ENCODE measurements at regions not wholly inside any gene's neighbourhood (a gene's known extent, or its start where the extent isn't known, plus 50 kb on each side); places are given as distances from the start of the nearest gene placed in this dataset.

- TF ChIP-seq NUFIP1 (IDR thresholded peaks at IDR 0.05; ENCODE audit: partially characterized antibody) (no peak), TEAD1 (CRISPR knock-in tag; IDR thresholded peaks at IDR 0.05) (no peak), NEUROD1 (IDR thresholded peaks at IDR 0.05; ENCODE audit: borderline replicate concordance, low read depth, low read length, partially characterized antibody) (no peak), EGR1 (conservative IDR thresholded peaks at IDR 0.05) (no peak), RBM17 (IDR thresholded peaks at IDR 0.05; ENCODE audit: borderline replicate concordance, low read depth, low read length) (no peak), HNRNPUL1 (IDR thresholded peaks at IDR 0.05; ENCODE audit: low read length) (no peak), RHOXF2B (CRISPR knock-in tag; conservative IDR thresholded peaks at IDR 0.05) (no peak), ZNF551 (CRISPR knock-in tag; IDR thresholded peaks at IDR 0.05) (no peak)
Observed at GRCh38 chr20:40776466-40777457, 87.7 kb upstream of the MAFB start (continued).

DNA sequence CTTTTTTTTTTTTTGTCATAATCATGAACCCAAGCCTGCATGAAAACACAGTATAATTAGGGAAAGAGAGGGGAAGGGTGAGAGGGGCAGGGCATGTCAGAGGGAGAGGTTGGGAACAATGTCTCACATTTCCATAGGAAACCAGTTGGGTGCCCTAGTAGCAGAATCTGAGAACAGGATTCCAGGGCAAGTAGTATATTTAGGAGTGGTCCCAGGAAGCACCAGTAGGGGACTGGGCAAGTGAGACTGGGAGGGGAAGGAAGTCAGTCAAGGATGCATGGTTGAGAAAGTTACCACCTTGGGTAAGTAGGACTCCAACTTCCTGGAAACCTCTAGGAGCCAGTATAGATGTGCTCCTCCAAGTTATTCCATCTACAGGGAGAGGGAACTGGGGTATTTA is 88.6 kb upstream of the MAFB start:
- Histone ChIP-seq H3K36me3 (ENCODE audit: control insufficient read depth, insufficient read depth, low read length) (no peaks in the 10 kb centered on the region), H3K4me1 (replicated peaks in 1 of 2; ENCODE audit: control insufficient read depth in 2 of 2, insufficient read depth in 2 of 2, low read length in 2 of 2) (no peaks in the 10 kb centered on the region), H3K4me2 (ENCODE audit: insufficient read depth, low read length) (no peak overlapping the region), H3K27ac (ENCODE audit: extremely low read depth, low read depth, low read length) (no peak overlapping the region), H3K9ac (ENCODE audit: insufficient read depth in 1 of 2, low read depth in 2 of 2, low read length in 2 of 2) (no peak overlapping the region), H3K4me3 (no peak overlapping the region), H3K9me1 (ENCODE audit: control insufficient read depth, insufficient read depth, low read length) (no peaks in the 10 kb centered on the region), H3K79me2 (ENCODE audit: control insufficient read depth, insufficient read depth, low read length) (no peaks in the 10 kb centered on the region), H3K9me3 (replicated peaks; ENCODE audit: control insufficient read depth, insufficient read depth, low read depth, low read length) (no peaks in the 10 kb centered on the region), H4K20me1 (replicated peaks; ENCODE audit: control insufficient read depth, insufficient read depth, low read length) (no peaks in the 10 kb centered on the region), H3K27me3 (ENCODE audit: control insufficient read depth in 2 of 2, insufficient read depth in 2 of 2, low read length in 2 of 2) (peaks cover 2 to 6% of the 10 kb centered on the region in 2 experiments; a peak in 3 of 5 replicates), H2AFZ (ENCODE audit: low read depth, low read length) (no peak overlapping the region)
- CTCF ChIA-PET (ENCODE audit: low intra/inter-chr PET ratio): no interaction called here
- POLR2A ChIA-PET: no interaction called here
- in situ Hi-C loops (cut with MboI) (no loop called here), intact Hi-C loops (cut with micrococcal nuclease) (no loop called here)
- TF ChIP-seq NR1H2 (CRISPR knock-in tag; IDR thresholded peaks at IDR 0.05) (no peak), PHF8 (IDR thresholded peaks at IDR 0.05; ENCODE audit: borderline replicate concordance, low read length) (no peak), HDAC2 (IDR thresholded peaks at IDR 0.05) (no peak), TBP (optimal IDR thresholded peaks at IDR 0.05; ENCODE audit: low read depth, low read length) (no peak), HDAC1 (IDR thresholded peaks at IDR 0.05) (no peak), SMAD3 (CRISPR knock-in tag; conservative IDR thresholded peaks at IDR 0.05) (no peak), CHAMP1 (IDR thresholded peaks at IDR 0.05) (no peak), ZNF253 (CRISPR knock-in tag; conservative IDR thresholded peaks at IDR 0.05) (no peak), ZNF354B (CRISPR knock-in tag; IDR thresholded peaks at IDR 0.05) (no peak), SIN3B (IDR thresholded peaks at IDR 0.05; ENCODE audit: low read depth) (no peak), ZNF766 (CRISPR knock-in tag; conservative IDR thresholded peaks at IDR 0.05) (no peak)
- no TSS peak for BruUV-seq (replicated peaks)
- ATAC-seq (no peak), FAIRE-seq (no peak), DNase-seq (ENCODE audit: extremely low read depth in 1 of 4, low spot score in 3 of 4) (no peak)

Measured in K562 (cell line).